H54 (cell line): ENCODE measurements at regions not wholly inside any gene's neighbourhood (a gene's known extent, or its start where the extent isn't known, plus 50 kb on each side); places are given as distances from the start of the nearest gene placed in this dataset.

Experiments used
- DNase-seq: peaks from one replicate; pipeline ENCODE4 v3.0.0; 2011; ENCODE audit warnings: low spot score, mixed read lengths; ENCODE audit not compliant: insufficient read length
- FAIRE-seq: peaks from 3 replicates; lab custom pipeline; 2011; peaks lifted over from hg19 to GRCh38; lab: Jason Lieb, UNC
- POLR2A ChIP-seq: IDR thresholded peaks from 2 replicates; pipeline ENCODE4 v1.6.1; 2011; ENCODE audit warnings: low read depth, mild to moderate bottlenecking, low read length

DNA sequence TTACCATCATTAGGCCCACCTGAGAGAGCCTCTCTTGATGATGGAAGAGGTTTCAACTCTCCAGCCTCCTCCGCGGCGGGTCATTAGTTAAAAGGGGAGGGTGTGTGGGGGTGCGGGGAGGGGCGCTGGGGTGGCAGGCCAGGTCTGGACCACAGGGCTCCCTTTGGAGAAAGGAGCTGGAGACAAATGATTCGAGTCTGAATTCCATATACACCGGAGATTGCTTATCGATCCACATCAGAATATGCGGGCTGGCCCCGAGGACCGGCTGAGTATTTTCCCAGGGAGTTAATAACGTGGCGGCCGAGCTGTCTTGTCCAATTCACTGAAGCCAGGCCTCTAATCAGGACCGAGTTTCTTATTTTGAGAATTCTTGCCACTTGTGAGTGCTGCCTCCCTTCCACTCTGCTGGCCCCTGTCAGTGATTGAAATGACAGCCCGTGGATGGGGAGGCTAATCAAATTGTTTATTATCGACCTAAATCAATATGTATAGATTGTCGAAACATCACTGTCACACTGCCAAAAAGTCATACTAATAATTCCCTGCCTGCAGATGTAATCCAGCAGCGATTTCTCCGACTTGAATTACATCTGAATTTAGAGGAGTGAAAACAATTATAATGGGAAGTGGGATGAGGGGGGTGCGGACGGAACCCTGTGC lies 202.7 kb downstream of the SALL1 start:
- DNase-seq, result no peak
- FAIRE-seq, result no peak
- TF ChIP-seq POLR2A, result no peak

GRCh38 chr16:50947826-50948225 lies 203.2 kb downstream of the SALL1 start:
- TF ChIP-seq POLR2A, result no peak
- DNase-seq (no peak), FAIRE-seq (no peak)

GRCh38 chr16:50946606-50947005 lies 204.5 kb downstream of the SALL1 start:
- FAIRE-seq (no peak), DNase-seq (no peak)
- TF ChIP-seq POLR2A, result no peak

- DNase-seq (no peak), FAIRE-seq (no peak)
Measured at GRCh38 chr16:50946098-50946497, 204.2 kb downstream of the CYLD start.

GRCh38 chr16:50945171-50945570 lies 203.3 kb downstream of the CYLD start:
- no peak for TF ChIP-seq POLR2A
- FAIRE-seq (no peak), DNase-seq (no peak)

More at GRCh38 chr16:50946098-50946497, 204.2 kb downstream of the CYLD start:
- no peak for TF ChIP-seq POLR2A

DNA sequence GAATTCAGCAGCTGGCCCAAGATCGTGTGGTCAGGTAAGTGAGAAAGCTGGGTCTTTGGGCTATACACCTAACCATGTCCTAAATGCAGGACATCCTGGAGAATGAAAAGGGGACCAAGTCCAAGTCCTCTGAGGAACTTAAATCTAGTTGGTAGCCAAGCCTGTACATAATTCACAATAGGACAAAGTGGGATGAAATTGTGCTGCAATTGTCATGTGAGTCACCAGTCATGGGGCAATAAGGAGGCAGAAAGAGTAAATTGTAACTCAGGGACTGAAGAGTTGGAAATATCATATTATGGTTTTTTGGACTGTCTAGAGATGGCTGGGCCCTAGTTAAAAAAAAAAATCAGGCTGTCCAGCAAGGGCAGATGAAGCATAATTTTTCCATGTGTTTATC lies 202.6 kb downstream of the CYLD start:
- DNase-seq, result no peak

GRCh38 chr16:50944033-50944432 lies 202.1 kb downstream of the CYLD start:
- no peak for TF ChIP-seq POLR2A
- DNase-seq (no peak), FAIRE-seq (no peak)

More for the DNA sequence above, 202.6 kb downstream of the CYLD start:
- no peak for FAIRE-seq
- no peak for TF ChIP-seq POLR2A

DNA sequence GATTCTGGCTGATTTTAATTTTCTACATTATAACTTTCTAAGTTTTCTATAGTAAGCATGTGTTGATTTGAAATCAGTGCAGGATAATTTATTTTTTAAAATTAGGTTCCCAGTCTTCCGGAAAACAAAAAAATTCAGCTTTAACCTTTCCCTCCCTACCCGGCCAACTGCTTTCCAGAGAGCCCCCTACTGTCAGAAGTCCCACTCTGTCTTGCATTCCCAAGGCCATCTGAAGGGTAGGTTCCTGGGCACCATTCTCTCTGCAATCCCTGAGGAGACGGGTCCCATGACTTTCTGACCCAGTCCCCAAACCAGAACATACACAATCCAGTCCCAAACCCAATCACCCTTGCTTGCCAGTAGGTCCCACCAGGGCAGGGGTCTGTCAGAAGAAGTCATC lies 200.3 kb downstream of the CYLD start:
- FAIRE-seq (no peak), DNase-seq (no peak)
- TF ChIP-seq POLR2A, result no peak

DNA sequence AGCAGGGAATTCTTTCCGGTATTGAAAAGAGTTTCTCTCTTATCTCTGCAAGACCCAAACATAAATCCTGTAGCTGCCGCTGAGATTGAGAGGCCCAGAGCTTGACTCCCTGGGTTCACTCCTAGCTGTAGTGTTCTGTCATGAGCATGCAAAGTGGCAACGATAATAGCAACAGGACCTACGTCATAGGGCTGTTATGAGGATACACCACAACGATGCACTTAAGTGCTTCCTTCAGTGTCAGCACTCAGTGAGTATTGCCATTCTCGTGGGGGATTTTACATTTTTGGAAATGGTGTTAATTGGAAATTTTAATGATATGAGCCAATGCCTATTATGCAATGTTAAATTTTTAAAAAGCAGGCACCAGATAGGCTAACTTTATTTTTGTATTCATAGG lies 199.8 kb downstream of the CYLD start:
- TF ChIP-seq POLR2A, result no peak
- no peak for DNase-seq
- FAIRE-seq, result no peak

DNA sequence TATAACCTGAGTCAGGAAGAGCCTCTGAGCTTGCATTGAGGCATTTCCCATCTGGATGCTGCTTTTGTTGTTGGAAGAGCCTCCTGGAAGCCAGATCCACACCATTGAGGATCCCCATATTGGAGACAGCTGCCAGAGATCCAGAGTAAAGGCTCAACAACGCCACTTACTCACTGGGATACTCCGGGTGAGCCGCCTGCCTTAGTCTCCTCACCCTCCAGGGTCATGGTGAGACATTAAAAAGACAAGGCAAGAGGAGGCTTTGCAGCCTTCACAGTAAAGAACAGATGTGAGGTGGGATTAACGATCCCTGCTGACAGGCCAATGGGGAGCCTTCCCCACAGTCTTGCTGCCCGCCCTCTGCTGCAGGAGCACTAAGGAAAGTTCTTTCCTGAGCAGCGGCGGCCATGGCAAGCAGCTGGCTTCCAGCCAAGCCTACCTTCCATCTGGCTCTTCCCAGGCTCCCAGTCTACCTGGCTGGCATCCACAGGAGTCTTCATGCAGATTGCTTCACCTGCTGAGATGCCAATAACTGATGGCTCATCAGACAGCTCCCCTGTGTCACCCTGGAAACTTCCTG lies 198.5 kb downstream of the CYLD start:
- TF ChIP-seq POLR2A, result no peak
- no peak for DNase-seq

GRCh38 chr16:50939356-50939755 lies 197.5 kb downstream of the CYLD start:
- DNase-seq, result no peak
- FAIRE-seq, result no peak
- TF ChIP-seq POLR2A, result no peak

More for the DNA sequence above, 198.5 kb downstream of the CYLD start:
- FAIRE-seq, result no peak

DNA sequence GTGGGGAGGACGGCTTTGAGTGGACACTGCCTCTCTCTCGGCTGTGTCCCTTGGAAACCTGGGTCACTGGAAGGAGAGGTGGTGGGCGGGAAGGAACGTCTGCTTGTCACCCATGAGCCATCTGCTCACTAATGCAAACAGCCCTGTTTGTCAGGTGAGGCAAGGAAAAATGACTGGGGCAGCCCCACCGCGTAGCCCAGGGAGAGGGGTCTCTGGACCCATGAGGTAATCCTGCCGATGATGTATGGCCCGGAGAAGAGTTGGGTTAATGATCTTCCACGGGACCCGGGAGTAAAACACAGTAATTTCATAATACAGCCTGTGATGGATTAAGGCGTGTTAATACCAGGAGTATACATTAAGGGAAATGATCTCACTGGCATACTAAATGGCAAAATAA lies 197.0 kb downstream of the CYLD start:
- DNase-seq (no peak), FAIRE-seq (no peak)
- TF ChIP-seq POLR2A, result no peak

DNA sequence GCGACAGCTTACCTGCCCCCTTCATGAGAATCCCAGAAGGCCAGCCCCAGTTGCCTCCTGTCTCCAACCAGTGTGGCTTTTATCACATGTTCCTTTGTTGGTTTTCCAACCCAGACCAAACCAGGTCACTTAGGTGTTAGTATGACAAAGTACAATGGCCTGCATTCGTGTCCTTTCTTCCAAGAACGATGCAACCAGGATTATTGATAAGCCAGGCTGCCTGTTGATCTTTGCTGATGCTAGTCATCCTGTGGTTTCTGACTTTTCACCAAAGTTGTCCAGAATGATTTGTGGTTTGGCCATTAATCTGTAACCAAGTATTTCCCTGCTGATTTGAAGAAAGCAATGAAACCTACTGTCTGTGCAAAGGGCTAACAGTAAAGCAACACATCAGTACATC lies 191.4 kb downstream of the CYLD start:
- no peak for FAIRE-seq
- DNase-seq, result no peak
- TF ChIP-seq POLR2A, result no peak

DNA sequence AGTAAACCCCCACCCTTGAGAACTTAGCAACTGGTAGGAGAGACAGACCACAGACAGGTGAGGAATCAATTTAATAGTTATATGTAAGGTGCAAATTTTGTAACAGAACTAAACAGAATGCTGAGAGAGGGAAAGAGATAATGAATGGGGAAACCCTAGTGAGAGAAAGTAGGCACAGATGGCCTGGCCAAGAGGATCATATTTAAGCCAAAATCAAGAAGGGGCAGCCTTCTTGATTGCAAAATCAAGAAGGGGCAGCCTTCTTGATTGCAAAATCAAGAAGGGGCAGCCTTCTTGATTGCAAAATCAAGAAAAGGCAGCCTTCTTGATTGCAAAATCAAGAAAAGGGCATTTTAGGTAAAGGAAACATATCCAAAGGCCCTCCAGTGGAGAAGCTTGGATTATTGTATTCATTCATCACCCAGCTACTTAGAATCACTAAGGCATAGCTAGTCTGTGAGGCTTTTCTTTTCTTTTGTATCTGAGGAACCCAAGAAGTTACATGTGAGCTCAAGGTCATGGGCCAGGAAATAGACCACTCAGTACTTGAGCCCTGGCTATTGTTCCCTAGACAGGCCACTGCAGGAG lies 190.6 kb downstream of the CYLD start:
- no peak for TF ChIP-seq POLR2A
- no peak for DNase-seq
- no peak for FAIRE-seq

DNA sequence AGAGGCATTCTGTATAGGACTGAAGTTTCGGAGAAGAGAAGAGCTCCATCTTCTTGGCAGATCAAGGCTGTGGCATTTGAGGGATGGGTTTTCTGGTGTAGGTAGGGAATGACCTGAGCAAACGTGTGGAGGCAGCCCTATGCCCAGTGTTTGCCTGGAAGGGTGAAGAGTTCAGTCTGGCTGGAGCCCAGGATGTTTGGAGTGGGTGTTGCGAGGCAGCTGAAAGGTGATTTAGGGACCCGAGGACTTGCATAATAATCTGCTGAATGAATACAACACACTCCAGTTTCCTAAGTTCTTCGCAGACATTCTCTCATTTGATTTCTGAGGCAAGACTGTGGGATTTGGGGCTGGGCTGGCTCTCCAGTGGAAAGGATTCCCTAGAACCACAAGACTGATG lies 186.2 kb downstream of the CYLD start:
- TF ChIP-seq POLR2A, result no peak
- DNase-seq, result no peak
- FAIRE-seq, result no peak
